NCI-H748 (cell line): ENCODE measurements at regions not wholly inside any gene's neighbourhood (a gene's known extent, or its start where the extent isn't known, plus 50 kb on each side); places are given as distances from the start of the nearest gene placed in this dataset.

ENCODE experiments used
- DNase-seq: peaks from one replicate; lab custom pipeline; 2025; ENCODE audit not compliant: unreplicated experiment; lab: John Stamatoyannopoulos, UW

DNA sequence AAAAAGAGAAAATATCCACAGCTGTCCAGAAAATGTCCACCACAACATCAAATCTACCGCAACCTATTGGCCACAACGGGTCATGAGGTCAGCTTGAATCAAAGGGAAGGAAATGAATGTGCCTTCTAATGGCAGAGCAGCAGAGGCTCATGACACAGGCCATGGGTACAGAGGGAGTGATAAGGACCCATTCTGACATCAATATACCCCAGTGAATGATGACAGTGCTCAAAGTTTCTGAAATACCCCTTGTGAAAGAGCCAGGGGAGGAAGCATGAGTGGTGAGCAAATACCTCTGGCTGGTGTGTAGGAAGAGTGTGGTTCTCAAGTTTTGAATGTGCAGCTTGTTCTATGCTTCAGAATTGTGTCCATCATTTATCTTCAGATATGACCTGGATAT, 348.2 kb downstream of the IRX1 start:
- DNase-seq = no peak

DNA sequence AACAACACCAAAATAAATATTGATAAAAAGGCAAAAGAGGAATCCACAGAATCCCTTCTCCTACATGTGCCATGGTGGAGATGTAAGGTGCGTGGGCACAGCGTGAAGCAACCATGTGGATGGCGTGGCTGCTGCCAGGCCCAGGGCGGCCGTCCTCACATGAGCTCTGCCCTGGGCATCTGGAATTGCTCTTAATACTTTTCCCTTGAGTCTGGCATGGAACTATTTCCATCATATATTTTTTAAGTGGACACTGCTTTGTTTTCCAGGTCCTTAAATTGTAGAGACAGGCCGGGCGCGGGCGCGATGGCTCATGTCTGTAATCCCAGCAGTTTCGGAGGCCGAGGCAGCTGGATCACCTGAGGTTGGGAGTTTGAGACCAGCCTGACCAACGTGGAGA, 349.3 kb downstream of the IRX1 start:
- DNase-seq = no peak

DNA sequence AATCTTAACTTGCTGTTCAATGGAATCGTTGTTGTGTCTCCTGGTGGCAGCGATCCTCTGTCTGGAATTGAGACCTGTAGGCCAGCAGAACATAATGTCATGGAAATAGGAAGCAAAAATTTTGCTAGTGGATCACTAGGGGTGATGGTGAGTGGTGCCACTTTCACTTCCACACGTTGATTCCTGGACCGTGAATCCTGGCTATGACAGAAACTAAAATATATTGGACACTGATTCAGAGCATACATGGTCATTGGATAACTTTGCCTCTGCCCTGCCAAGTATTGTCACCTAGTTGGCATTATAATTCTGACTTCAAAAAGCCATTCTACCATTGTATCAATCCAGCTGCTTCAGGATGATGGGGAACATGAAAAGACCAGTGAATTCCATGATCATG, 353.2 kb downstream of the IRX1 start:
- DNase-seq = no peak

DNA sequence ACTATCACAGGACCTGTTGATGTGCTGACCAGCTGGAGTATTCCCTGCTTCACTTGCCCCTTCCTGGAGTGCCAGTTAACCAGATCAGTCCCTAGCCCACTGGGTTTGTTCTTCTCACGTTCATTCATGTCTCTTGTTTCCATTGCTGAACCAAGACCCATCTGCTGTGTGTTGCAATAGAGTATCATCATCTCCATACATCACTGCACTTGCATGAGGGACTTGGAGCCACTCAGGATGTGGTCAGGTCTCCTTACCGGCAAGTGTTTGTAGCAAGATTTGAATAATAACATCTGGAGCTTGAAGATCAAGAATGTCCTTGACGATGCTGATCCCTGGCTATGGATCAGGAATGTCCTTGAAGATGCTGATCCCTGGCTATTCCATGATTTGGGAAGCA, 358.6 kb downstream of the IRX1 start:
- no peak for DNase-seq

DNA sequence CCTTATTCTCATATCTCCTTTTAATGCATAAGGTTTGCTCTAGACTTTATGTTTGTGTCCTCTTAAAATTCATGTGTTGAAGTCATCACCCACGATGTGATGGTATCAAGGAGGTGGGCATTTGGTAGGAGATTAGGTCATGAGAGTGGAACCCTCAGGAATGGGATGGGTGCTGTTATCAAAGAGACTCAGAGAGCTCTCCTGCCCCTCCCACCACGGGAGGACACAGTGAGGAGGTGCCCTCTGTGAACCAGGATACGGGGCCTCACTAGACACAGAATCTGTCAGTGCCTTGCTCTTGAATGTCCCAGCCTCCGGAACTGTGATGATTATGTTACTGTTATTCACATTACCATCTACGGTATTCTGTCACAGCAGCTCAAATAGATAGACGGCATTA, 359.0 kb downstream of the IRX1 start:
- DNase-seq = no peak

DNA sequence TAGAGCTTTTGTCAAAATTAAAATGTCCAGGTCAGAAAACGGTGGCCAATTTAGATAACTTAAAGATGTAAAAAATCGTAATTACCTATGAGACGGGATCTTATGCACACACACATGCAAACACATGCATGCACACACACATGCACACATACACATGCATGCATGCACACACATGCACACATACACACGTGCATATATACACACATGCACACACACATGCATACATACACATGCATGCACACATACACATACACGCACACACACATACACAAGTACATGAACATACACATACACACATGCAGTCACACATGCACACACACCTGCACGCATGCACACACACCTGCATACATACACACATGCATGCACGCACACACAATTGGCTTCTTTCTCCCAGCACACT, 362.0 kb downstream of the IRX1 start:
- DNase-seq = no peak

DNA sequence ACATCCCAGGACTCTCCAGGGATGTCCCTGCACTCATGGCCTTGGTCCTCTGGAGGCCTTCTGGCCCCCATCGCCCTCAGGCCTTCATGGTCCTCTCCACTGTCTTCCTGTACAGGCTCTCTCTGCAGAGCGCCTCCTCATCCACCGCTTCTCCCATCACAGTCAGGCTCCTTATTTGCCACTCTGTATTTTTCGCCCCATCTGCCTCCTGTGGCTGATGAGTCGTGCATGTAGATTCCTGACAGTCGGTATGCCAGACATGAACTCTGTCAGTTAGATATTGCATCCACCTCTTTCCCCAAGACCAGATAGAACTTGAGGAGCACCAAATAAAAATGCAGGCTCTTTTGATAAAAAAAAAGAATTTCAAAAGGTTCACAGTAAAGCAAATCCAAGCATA, 362.8 kb downstream of the IRX1 start:
- DNase-seq = no peak

DNA sequence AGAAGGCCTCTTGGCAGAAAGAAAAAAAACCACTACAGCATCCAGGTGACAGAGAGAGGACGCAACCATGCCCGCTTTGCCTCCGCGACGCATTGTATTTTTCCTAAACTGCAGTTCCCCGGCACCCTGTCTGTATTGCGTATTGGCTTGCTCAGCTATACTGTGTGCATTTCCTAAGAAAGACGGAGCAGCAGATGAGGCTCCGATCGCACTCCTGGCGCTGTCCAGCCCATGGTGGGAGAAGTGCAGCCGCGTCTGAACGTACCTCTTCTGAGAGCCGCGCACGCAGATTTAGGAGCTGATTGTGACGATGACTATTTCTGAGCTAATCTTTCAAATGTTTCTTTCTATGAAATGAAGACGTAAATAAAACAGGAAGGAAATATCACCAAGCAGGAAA, 366.5 kb downstream of the IRX1 start:
- no peak for DNase-seq

DNA sequence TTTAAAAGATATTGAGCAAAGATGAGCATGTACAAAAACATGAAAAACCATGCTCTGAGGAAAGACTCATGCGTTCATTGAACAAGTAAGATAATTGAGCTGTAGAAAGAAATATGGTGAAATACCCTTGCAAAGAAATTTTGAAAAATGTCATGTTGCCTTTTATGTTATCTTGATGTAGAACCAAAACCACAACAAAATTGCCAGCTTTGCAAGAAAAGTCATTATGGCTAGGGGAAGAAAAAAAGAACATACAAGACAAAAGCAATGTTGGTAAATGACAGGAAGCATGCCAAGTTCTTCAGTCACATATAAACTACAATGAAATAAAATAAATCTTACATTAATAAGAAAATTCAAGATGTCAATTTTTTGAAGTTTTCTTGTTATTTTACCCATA, 368.0 kb downstream of the IRX1 start:
- no peak for DNase-seq

DNA sequence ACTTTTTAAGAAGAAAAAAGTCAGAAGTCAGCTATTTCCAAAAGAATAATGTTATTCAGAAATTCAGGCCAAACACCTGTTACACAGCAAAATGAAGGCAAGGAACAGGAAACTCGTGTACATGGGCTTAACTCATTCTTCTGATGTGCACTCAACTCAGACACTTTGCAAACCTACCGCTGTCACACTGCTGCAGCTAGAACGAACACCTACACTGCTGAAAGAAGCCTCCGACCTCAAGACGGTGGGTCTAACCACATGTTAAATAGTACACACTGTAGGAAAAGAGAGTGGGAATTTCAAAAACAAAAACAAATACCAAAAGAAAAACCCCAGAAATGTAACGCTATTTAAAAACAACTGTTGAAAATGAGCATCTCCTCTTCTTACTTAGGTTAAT, 384.5 kb downstream of the IRX1 start:
- DNase-seq = no peak

DNA sequence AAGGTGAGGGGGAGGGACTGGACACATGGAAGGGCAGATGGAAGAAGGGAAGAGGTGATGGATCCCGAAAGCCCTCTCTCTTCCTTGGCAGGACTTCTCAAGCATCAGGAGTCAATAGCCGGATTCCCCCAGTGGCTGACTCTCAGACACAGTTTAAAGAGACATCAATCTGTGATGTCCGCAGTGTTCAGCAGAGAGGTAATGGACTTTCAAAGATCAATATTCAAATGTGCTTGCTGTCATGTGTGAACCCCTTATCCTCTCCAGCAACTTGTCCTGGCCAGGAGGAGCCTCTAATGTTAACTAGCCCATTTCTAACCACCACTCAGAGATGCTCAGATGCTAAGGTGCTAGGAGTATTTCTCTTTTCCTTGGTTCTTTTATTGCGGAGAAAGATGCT, 392.2 kb downstream of the IRX1 start:
- no peak for DNase-seq

DNA sequence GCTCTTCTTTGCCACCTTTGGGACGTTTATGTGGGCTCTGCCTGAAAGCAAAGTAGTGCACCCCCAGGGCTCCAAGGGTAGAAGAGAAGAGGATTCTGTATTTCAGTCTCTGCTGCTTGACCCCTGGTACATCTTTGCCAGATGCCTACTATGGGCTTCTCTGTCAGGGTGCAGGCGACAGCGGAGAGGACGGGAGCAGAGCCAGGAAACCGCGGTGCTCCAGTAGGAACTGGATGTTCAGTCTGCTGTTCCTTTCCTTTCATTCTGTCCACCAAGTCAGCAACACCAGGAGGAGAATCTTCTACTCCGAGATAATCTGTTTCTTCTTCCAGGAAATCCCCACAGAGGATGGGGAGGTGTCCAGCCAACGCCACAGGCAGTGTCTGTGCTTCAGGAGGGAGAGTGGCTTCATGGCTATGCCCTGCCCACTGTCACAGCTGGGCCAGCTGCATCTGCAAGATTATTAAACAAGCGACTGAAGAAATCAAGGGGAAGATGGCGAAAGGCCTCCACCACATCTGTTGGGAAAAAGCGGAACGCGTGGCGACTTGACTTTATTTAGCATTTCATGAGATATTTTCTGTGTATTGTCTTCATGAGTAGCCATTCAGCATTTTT, 398.3 kb downstream of the IRX1 start:
- DNase-seq = no peak

DNA sequence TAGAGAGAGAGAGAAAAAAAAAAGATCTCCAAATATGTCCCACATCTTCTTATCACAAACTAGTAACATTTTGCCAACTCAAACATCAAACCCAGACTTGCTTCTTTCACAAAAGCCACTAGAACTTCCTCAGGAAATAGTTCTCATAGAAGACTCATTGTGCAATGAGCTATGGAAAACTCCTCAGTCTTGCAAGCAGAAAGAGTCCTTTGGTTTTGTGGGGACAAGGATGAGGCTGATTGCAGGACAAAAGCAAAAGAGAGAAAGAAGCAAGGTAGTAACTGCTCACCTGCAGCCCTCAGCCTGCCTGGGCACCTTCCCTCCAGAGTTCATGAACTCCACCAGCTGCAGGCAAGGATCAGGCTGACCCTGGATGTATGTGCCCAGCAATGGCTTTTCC, 399.0 kb downstream of the IRX1 start:
- DNase-seq = no peak

DNA sequence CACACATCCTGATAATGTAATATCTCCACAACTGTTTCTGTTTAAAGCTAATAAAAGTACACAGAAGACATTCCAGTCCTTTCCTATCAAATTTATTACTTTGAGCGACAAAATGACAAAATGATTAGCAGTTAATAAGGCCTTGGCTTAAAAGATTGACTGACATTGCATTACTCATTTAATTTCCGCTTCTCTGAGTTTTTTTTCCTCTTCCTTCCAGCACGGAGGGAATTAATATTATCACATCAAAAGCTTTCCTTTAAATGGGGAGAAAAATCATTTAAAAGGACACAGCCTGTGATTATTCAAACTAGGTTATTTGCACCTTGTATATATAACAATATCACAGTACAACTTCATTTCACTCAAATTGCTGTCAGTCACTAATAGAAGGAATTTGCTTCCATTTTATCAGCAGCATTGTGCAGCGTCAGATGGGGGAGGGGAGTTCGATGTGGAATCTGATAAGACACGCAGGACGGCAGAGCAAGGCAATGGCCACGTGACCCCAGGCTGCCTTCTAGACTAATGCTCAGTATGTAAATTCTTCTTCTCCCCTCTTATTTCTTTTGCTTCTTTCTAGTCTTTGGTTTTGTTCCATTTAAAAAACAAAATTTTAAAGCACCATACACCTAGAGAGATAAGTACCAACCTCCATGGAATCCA, 400.5 kb downstream of the IRX1 start:
- DNase-seq = no peak

DNA sequence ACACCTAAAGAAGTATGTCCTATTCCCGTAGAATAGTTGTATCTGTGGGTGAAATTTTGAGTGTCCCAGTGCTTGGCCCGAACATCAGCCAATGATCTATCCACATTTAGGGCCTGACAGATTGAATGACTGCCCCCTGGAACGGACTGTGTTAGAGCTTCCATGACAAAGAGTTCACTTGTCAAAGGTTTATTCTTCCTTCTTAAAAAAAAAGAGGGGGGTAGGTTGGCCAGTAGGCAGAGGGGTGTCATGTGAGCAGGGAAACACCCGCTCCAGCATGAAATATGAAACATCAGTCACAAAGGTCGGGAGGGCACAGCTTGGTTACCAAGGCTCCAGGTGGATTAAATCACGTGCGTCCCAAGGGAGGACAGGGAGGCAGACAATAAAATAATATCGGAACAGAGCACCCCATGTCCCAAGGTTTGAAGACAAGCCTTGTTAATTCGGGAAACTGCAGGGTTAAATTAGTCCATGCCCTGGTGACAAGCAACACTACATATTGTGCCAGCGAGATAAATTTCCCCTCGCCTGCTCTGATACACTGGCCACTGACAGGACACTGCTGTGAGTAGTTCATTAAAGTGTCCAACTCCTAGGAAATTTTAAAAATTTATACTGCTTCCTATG, 401.2 kb downstream of the IRX1 start:
- no peak for DNase-seq

DNA sequence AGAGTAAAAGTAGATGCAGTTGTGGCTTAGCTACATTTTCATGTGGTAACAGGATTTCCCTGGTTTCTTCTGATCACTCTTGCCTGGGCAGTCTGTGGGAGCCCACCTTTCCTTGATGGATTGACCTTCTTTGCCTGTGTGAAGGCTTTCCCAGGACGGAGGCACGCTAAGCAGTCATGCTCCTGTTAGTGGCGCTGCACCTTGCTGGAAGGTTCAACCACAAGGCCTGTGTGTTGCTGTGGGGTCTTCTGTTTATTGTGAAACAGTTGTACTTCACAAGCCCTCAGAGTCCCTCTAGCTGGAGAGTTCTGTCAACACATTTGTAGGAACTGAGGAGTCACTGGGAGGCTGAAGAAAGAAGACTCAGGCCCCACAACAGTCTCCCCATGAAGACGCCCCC, 402.0 kb downstream of the IRX1 start:
- DNase-seq = no peak

DNA sequence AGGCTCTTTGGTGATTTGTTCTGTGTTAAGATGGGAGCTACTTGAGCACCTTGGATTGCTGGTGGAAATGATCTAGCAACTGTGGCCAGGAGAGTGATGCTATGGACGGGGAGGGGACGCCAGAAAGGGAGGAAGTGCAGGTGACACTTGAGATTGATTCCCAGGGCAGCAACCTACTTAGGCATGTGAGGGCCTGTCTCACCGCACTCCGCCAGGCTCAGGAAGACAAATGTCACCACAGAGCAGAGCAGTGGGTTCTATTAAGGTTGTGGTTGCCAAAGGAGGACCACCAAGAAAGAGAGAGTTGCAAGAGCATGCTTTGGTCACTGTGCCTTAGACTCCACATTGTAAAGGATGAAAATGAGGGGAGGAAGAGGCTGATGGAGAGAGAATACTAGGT, 404.3 kb downstream of the IRX1 start:
- no peak for DNase-seq

DNA sequence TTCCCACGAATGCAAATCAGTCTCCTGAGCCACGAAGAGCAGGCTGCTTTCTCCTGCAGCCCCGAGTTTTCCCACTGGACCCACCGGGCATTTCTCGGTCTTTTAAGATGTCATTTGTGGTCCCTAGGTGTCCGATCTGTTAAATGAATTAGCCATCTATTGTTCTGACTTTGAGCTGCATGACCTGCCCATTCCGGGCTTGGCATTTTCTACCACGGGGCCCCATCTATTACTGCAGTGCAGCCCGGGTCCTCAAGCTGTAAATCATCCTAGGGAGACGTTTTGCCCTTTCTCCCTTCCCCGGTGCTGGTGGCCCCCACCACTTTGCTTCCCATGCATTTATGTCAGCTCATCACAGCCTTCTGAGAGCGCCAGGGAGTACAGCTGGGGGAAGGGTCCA, 405.4 kb downstream of the IRX1 start:
- DNase-seq = no peak

DNA sequence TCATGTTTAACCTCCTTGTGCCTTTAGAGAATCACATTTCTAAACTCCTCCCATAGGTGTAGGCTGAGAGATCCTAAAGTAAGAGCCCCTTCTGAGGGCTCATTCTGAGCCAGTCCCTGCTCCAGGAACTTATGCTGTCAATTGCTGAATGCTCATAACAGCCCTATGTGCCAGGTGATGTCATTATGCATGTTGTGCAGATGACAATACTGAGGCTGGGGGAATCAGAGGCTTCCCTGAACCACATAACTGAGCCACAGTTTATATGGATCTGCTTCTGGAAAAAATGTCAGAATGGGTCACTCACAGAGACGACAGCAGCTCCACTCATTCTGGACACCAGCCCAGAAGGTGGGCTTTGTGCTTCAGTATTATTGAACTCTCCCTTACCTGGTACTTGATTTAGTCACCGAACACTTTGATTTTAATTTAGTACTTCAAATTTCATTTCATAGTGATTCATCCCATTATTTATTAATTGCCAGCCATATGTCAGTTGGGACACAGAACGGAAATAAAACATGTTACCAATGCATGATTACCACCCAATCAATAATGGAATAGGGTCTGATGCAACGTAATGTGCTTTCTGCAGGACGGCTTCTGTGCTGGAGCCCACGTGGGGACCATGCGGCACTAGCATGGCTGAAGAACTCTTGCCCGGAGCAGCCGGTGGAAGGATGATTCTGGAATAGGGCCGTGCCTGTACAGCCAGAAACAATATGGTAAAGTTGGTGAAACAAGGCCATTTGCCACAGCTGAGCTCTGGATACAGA, 406.3 kb downstream of the IRX1 start:
- no peak for DNase-seq

DNA sequence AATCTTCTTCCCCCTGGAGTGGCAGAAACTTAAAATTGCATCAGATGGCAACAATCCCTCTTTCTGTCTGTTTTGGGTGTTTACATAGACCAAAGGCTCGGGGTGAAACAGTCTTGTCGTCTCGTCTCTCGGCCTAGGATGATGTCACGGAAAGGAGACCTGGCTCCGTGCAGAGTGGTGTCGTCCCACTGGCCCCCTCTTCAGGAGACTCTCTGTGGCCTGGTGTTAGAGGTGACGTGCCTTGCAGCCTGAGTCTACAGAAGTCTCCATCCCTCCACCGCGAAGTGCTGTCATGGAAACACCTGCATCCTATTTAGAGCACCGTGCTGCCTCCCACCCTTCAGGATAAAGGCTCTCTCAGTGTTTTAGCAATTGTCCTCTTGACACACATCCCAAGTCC, 409.7 kb downstream of the IRX1 start:
- peak; percentile 47 for DNase-seq

DNA sequence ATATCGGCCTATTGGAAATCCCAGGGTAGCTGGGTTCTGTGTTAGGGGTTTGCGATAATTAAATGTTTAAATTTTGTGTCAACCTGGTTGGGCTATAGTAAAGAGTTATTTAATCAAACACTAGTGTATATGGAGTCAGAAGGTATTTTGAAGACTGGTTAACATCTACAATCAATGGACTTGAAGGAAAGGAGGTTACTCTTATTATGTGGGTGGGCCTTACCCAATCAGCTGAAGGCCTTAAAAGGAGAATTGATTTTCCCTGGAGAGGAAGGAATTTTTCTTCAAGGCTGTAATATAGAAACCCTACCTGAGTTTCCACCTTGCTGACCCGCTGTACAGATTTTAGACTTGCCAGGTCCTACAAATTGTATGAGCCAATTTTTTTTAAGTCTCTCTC, 411.4 kb downstream of the IRX1 start:
- no peak for DNase-seq

DNA sequence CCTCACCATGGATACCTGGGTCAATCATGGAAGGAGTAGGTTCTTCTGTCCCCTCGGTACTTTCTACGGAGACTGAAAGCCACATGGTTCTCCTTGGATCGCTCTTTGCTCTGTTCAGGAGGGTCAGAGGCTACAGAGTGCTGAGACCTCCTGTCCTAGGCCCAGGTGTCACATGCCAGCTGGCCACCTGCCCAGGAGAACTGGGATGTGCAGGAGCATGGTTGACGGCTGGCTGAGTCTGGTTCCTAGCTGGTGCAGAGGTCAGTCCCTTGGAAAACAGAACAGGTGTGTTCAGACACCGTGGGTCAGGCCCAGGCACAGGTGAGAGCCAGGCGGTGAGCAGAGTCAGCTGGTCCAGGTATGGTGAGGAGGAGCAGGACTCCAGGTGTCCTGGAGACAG, 416.3 kb downstream of the IRX1 start:
- DNase-seq = no peak
